Epithelial cell of esophagus (primary cell): ENCODE measurements at regions not wholly inside any gene's neighbourhood (a gene's known extent, or its start where the extent isn't known, plus 50 kb on each side); places are given as distances from the start of the nearest gene placed in this dataset.

Experiments
- DNase-seq: peaks from one replicate; pipeline ENCODE4 v3.0.0; 2010; ENCODE audit warnings: low read depth
- H3K4me3 ChIP-seq: 2 replicates; pipeline ENCODE4 v1.5.1; 2011; ENCODE audit warnings: mild to moderate bottlenecking, low read length, control low read depth
- TF ChIP-seq, protein P1 (sequence below): IDR thresholded peaks from 2 replicates; pipeline ENCODE4 v1.5.1; 2011; ENCODE audit warnings: low read depth, mild to moderate bottlenecking, low read length, control low read depth, inconsistent platforms; ENCODE audit not compliant: insufficient read depth; ENCODE audit errors: missing control alignments

DNA sequence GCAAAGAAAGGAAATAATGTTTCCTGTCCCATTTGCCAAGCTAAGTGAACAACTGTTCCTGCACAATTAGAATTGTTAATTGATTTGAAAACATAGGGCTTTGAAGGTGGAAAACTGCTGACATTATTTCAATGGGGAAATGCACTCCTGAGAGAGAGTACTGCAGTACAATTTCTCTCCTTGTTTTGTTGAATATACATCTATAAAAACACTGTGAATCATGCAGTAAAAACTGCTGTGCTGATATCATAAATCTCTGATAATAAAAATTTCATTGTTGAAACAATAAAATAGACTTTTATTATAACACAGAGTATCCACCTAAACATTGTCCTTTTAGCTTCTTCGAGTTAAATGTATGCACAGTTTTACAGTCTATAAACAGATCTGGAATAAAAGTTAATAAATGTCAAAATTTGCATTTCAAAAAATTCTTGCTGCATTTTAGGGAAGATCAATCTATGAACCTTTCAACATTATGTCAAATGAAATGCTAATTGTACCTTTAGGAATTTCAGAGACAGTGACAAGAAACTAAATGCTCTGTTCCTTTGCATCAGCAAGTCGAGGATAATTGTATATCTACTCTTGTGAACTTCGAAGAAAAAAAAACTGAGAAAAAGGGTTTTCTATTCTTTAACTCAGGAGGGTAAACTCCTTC, 328.2 kb upstream of the DACH1 start:
- H3K4me3 ChIP-seq = no peak overlapping the region
- DNase-seq = no peak
- TF ChIP-seq, protein P1, sequence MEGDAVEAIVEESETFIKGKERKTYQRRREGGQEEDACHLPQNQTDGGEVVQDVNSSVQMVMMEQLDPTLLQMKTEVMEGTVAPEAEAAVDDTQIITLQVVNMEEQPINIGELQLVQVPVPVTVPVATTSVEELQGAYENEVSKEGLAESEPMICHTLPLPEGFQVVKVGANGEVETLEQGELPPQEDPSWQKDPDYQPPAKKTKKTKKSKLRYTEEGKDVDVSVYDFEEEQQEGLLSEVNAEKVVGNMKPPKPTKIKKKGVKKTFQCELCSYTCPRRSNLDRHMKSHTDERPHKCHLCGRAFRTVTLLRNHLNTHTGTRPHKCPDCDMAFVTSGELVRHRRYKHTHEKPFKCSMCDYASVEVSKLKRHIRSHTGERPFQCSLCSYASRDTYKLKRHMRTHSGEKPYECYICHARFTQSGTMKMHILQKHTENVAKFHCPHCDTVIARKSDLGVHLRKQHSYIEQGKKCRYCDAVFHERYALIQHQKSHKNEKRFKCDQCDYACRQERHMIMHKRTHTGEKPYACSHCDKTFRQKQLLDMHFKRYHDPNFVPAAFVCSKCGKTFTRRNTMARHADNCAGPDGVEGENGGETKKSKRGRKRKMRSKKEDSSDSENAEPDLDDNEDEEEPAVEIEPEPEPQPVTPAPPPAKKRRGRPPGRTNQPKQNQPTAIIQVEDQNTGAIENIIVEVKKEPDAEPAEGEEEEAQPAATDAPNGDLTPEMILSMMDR = no peak

DNA sequence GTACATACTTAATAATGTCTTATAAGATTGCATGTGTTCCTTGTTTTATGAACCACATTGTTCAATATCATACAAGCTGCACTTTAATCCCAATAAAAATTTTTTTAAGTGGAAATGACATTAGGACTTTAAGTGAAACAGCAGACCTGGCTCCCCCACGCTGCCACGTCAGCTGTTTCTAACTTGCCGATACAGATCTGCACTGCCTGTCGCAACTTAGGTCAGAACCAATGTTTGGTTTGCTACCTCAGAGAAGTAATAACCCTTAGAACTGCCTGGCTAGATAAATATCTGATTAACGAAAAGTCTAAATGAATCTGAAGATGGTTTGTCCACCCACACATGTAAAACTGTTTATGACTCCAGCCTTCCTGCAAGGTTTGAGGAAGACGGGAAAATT, 327.5 kb upstream of the DACH1 start:
- DNase-seq = peak; percentile 44
- H3K4me3 ChIP-seq = no peak overlapping the region
- TF ChIP-seq, protein P1 = no peak

DNA sequence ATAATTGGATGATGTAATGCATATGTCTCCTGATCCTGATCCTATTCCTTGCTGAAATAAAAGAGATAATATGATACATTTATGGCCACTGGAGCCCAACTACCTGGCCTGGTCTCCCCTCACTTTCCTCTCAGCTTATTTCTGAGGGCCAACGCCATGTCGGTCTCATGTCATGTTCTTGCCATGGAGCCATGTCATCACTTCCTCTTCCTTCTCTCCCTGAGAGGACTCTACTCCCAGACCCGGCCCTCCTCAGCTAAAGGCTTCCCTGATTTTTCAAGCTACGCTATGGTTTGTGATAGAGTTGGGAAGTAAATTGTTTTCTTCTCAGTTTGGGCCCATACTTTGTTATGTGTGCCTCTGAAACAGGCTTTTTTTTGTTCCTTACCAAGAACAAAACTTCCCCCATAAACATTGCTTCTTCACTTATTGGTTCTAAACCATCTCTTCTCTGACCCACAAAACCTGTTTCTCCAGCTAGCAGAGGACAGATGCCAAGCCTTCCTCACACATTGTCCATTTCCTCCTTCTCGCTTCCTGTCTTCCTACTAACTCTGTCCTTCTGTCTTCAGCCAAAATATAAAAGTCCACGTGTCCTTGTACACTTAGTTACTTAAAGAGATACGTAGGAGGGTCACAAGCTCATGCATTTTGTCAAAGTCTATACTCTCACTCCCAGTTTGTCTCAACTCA, 319.9 kb upstream of the DACH1 start:
- peak; percentile 74 for DNase-seq
- TF ChIP-seq, protein P1 = no peak
- H3K4me3 ChIP-seq = no peak overlapping the region

DNA sequence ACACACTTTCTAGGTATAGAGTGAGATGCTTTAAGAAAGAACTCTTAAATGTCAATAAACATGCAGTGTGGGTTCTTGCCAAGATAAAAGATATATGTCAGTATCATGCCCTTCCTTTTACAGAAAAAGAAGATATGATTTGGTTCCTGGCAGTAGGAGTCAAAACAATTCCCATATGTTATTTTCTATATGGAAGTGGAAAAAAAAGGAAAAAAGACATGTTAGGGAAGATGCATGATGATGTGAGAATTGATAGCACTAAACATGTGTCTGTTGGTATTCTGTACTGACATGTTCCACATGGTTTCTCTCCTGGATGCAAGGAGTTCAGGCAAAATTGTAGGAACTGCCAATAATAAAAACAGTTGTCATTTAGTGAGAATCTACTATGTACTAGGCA, 318.8 kb upstream of the DACH1 start:
- H3K4me3 ChIP-seq = no peak overlapping the region
- no peak for DNase-seq
- TF ChIP-seq, protein P1 = no peak

DNA sequence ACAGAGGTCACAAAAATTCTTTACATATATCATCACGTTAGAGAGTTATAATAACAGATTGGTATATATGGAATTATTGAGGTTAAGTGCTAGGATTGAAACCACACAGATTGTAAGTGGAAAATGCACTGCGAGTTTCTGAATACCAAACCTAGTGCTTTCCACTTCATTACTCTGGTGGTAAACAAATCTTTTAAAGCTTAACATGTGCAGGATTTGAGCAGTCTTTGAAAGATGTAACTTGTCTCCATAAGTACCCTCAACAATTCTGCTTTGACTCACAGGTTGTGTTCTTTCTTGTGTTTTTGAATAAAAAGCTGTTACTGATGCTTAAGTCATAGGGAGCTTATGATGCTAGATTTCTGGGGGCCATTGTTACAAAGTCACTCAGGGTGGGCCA, 314.7 kb upstream of the DACH1 start:
- no peak overlapping the region for H3K4me3 ChIP-seq
- DNase-seq = no peak
- TF ChIP-seq, protein P1 = no peak

DNA sequence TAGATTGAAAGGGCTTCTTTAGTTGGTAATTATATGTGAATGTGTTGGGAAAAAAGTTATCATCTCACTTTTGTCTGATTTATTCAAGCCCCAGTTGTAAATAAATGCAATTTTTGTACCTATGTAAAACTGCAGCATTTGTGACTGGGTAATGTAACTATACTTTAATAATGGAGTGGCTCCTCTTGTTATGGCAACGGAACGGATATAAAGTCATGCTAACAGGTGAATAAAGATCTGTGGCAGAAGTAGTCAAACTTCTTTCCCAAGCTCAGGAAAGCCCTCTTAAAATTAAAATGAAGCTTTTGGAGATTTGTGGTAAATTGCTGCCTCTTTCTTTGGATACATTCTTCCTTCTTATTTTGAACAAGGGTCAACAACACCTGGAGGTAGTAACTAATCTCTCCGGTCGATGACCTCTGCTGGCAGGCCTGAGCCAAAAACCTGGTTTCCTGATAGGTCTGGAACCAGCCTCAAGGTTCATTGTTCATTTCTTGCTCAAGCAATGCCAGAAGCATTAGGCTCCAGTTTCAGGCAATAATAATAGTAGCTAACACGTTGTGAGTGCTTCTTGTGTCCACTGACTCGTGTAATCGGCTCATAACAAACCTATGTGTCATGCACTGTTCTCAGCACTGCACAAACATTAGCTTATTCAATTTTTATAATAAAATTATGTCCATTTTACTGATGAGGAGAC, 313.4 kb upstream of the DACH1 start:
- TF ChIP-seq, protein P1 = no peak
- H3K4me3 ChIP-seq = no peak overlapping the region
- peak; percentile 83 for DNase-seq

DNA sequence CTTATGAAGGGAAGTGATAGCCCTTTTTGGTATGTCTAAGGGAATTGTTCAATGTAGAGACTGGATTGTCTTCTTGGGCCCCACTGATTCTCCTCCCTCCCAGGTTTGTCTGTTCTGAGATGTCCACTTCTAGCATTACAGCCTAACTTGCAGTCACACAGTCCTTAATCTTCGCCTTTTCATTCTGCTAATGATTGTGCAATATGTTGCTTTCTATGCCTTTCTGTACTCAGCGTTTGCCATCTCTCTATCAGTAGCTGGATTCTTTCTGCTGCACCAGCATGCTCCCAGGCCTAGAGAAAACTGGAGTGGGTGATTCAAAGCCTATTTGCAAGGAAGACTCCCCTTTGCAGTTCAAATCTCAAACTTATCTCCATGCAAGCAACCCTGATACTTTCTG, 307.5 kb upstream of the DACH1 start:
- TF ChIP-seq, protein P1 = no peak
- no peak overlapping the region for H3K4me3 ChIP-seq
- no peak for DNase-seq
